Right renal pelvis (tissue), 4 donors: ENCODE measurements at regions not wholly inside any gene's neighbourhood (a gene's known extent, or its start where the extent isn't known, plus 50 kb on each side); places are given as distances from the start of the nearest gene placed in this dataset.
A peak's percentile ranks its signal among the peaks of the same experiment; 100 is the strongest.
"Not testable (repeated sequence)": the region's sequence is repeated elsewhere in the genome, so short reads cannot be mapped to it uniquely, and the experiment has no call there.

Source experiments
- DNase-seq, 4 donors: peaks; one replicate each; pipeline ENCODE4 v3.0.0-alpha.2; 2013; ENCODE audit warnings: low read depth in 4 of 4, low spot score in 3 of 4, missing footprints in 1 of 4

GRCh38 chr22:25407226-25407858 lies 157.1 kb upstream of the GRK3 start:
- no peak for DNase-seq

GRCh38 chr22:25407859-25408229 lies 156.6 kb upstream of the GRK3 start:
- no peak for DNase-seq

DNA sequence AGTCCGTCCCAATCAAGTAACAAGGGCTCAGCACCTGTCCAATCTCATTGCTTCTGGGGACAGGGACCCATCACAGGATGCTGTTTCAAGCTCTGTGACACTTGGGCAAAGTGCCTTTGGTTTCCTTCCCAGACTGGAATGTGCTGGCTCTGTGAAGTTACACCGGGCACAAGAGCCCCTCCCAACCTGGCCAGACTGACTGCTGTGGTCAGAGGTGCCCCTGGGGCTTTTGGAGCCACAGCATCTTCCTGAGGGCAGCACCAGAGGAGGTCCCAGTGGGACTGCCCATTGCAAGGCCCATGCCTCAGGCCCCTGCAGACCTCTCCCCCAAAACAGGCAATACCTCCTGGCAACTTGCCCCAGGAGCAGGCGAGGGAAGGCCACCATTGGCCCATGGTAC lies 155.2 kb upstream of the GRK3 start:
- no peak for DNase-seq

DNA sequence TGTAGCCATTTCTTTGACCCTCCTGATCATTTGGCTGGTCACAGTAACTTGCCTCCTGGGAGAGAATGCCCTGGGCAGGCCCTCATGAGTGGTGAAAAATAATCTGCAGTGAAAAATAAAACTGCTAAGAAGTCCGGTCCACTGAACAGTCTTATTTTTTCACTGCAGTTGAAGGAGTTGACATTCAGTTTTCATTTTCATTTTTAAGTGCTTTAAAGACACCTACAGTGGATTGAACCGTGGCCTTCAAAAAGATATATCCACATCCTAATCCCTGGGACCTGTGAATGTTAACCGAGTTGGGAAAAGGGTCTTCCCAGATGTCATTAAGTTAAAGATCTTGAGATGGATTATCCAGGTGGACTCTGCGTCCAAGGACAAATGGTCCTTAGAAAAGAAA lies 153.6 kb upstream of the GRK3 start:
- no peak for DNase-seq

GRCh38 chr22:25413620-25414019 lies 150.9 kb upstream of the GRK3 start:
- no peak for DNase-seq

- DNase-seq = not testable (repeated sequence)
Measured at GRCh38 chr22:25415731-25416130, 148.7 kb upstream of the GRK3 start.

DNA sequence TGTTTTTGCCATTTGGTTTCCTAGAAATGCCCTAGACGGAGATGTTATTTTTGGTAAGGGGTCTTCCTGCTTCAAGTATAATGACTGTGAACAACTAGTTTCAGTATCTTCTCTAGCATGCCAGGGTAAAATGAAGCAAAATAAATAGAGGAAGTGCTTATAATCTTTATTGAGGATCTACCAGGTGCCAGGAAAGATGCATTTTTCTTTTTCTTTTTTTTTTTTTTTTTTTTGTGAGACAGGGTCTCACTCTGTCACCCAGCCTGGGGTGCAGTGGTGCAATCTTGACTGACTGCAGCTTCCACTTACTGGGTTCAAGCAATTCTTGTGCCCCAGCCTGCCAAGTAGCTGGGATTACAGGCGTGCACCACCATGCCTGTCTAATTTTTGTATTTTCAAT lies 146.6 kb upstream of the GRK3 start:
- DNase-seq = not testable (repeated sequence)

GRCh38 chr22:25419247-25420113 lies 145.0 kb upstream of the GRK3 start:
- no peak for DNase-seq

GRCh38 chr22:25420114-25420441 lies 144.4 kb upstream of the GRK3 start:
- DNase-seq = not testable (repeated sequence)

GRCh38 chr22:25420471-25420924 lies 144.0 kb upstream of the GRK3 start:
- no peak for DNase-seq

DNA sequence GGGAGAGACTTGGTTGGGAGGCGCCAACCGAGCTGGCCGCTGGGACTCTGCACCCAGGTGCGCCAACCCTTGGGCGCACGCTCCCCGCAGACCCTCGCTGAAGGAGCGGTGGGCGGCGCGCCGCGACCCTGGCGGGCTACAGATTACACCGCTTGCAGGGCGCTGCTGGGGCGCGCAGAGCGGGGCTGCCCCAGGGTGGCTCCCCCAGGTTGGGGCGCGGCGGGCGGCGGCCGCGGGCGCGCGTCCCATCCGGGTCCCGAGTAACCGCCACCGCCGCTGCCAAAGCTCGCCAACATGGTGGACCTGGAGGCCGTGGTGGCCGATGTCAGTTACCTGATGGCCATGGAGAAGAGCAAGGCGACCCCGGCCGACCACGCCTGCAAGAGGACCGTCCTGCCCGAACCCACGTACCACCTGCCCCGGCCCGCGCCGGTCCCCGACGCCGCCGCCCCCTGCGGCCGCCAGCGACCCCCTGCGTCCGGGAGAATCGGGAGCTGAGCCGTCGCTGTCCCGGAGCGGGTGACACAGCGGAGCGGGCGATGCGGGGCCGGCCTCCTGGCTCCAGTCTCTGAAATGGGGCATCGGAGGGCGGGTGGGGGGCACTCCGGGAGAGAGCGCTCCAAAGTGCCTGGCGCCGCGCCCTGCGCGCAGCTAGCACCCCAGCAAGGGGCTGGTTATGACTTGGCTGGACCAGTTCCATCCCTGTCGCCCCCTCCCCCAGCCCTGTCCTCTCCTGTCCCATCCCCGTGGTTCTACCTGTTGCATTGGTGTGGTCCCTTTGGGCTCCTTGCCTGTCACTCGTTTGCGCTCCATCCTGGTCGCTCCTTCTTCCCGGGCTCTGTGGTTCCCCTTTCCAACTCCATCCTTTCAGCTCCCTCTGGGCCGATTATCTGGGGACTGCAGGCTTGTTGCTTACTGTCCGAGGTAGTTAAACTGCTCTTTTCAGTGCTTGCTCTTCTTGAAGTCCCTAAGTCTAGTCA lies 143.3 kb upstream of the GRK3 start:
- no peak for DNase-seq

DNA sequence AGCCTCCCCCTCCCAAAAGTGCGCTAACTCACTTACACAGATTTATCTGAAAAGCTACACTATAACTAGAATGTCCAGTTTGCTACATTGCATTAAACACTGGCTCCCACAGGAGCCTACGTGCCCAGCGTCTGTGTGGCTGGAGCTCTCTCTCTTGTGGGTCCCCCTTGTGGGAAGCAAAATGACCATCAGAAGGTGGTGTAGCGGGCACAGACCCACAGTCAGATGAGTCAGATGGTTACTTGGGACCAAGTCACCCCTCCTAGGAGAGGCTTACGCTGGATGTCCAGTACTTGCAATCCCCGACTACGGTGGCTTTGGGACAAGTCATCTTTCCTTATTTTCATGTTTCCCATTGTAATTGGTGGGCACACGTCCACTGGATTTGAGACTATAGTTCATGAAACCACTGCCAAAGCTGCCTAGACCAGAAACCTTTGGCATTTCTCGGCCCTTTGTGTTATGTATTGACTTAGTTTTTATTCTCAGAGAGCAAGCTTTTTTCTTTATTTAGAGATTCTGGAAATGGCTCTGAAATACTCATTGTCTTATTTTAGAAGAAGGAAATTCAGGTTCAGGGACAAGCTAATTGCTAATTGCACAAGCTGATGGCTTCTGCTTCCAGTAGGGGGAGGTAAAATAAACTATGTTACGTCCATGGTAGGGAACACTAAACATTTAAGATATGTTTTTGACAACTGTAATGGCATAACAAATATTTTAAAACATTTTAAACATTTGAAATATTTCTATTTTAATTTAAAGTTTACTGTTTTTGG lies 137.8 kb upstream of the GRK3 start:
- DNase-seq = not testable (repeated sequence)

GRCh38 chr22:25431637-25432342 lies 132.7 kb upstream of the GRK3 start:
- DNase-seq = not testable (repeated sequence)

DNA sequence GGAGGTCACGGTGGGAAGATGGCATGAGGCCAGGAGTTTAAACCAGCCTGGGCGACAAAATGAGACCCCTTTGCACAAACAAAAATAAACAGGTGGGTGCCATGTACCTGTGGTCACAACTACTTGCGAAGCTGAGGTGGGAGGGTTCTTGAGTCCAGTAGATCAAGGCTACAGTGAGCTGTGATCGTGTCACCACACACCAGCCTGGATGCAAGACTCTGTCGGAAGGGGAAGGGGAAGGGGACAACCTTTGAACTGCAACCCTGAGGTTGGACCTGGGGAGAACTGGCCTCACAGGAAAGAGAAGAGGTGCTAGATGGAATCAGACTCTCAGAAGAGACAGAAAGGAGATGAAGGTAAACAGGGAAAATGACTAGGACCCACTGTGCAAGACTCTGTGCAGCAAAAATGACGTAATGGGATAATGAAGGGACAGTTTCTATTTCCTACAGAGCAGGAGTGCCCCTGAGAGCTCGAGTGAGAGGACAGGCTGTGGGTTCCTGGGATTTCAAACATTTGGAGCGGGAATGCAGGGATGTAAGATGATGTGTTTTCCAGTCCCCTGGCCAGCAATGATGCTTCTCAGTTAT lies 131.0 kb upstream of the GRK3 start:
- not testable (repeated sequence) for DNase-seq

- no peak for DNase-seq
Measured at GRCh38 chr22:25437414-25438160, 126.9 kb upstream of the GRK3 start.

- no peak for DNase-seq
Measured at GRCh38 chr22:25447067-25447685, 117.3 kb upstream of the GRK3 start.

DNA sequence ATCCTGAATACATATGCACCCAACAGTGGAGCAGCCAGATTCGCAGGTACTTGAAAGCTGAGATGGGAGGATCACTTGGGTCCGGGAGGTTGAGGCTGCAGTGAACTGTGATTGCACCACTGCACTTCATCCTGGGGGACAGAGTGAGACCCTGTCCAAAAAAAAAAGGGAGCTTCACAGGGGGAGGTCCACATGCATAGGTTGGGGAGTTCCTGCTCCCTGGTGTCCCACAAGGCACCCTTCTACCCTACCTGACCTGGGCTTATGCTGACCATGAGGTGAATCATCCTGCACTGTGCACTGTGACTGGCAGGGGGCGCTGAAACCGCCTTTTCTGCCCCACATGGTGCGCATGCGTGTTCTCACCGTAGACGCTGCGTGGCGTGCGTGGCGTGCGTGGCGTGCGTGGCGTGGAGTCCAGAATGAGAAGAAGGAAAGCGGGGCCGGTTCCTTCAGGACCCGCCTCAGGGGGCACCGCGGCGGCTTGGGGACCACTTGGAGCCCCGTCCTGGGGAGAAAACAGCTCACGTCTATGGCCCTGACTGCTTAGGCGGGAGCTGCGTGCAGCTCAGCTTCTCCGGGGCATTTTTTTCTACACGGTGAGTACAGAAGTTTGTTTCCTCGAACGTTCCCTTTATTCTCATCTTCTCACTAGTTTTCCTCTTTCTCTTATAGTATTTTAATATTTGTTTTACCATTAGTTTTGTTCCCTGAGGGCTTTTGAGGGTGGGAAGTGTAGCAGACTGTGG lies 116.6 kb upstream of the GRK3 start:
- peak; percentile 67 to 80 (median 71) for DNase-seq
